ENCODE measurements at regions not wholly inside any gene's neighbourhood (a gene's known extent, or its start where the extent isn't known, plus 50 kb on each side); places are given as distances from the start of the nearest gene placed in this dataset.

DNA sequence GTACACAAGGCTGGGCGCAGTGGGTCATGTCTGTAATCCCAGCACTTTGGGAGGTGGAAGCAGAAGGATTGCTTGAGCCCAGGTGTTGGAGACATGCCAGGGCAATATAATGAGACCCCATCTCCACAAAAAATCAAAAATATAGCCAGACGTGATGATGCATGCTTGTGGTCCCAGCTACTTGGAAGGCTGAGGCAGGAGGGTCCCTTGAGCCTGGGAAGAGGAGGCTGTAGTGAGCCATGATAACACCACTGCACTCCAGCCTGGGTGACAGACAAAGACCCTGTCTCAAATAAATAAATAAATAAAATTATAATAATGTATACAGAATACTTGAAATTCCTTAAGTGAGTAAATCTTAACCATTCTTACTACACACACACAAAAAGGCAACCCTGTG lies 127.7 kb downstream of the SPRY2 start:
- TF ChIP-seq EP300 (IDR thresholded peaks at IDR 0.05) (no peak), POLR2A (IDR thresholded peaks at IDR 0.05) (no peak)
- Histone ChIP-seq H3K9me3 (no peaks in the 10 kb centered on the region), H3K4me3 (no peak overlapping the region), H3K27ac (no peak overlapping the region), H3K36me3 (no peaks in the 10 kb centered on the region), H3K4me1 (ENCODE audit: insufficient read depth) (no peaks in the 10 kb centered on the region), H3K27me3 (no peaks in the 10 kb centered on the region)
- intact Hi-C loops (cut with DNase I), result no loop called here
- 87 to 95% (median 93%) methylated on average over 2 of the region's 2 CpGs for WGBS, 3 donors
- no peak for DNase-seq

- H3K4me3 ChIP-seq, result no peak overlapping the region
- H3K4me1 ChIP-seq (ENCODE audit: insufficient read depth), result no peaks in the 10 kb centered on the region
- no peak for DNase-seq
- TF ChIP-seq POLR2A (IDR thresholded peaks at IDR 0.05), result no peak
- H3K27me3 ChIP-seq, result no peaks in the 10 kb centered on the region
- WGBS, 3 donors, result 94 to 96% (median 94%) methylated on average over 2 of the region's 2 CpGs
- intact Hi-C loops (cut with DNase I), result no loop called here
- no peak overlapping the region for H3K27ac ChIP-seq
- H3K36me3 ChIP-seq, result no peaks in the 10 kb centered on the region
- H3K9me3 ChIP-seq, result no peaks in the 10 kb centered on the region
Observed at GRCh38 chr13:80211566-80211965, 129.4 kb downstream of the SPRY2 start.

DNA sequence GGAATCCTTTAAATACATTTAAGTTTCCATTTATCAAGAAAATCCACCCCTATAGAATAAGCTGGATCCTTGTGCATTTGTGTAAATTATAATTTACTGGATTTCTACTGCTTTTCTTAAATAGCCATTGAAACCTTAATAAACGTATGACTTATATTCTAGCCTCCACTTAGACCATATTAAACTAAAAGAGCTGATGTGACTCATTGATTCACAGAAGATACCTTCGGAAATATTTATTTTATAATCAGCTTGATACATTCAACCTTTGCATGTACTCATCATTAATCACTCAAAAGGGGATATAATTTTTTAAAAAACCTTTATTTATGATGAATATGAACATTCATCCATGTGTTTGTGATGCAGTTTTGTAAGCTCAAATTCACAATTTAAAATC lies 136.3 kb downstream of the SPRY2 start:
- no peak overlapping the region for H3K27ac ChIP-seq
- no peaks in the 10 kb centered on the region for H3K4me1 ChIP-seq (ENCODE audit: insufficient read depth)
- no peaks in the 10 kb centered on the region for H3K27me3 ChIP-seq
- no peaks in the 10 kb centered on the region for H3K36me3 ChIP-seq
- no peak overlapping the region for H3K4me3 ChIP-seq
- intact Hi-C loops (cut with DNase I), result no loop called here
- TF ChIP-seq POLR2A (IDR thresholded peaks at IDR 0.05) (no peak), EP300 (IDR thresholded peaks at IDR 0.05) (no peak)
- TF ChIP-seq, protein P1, sequence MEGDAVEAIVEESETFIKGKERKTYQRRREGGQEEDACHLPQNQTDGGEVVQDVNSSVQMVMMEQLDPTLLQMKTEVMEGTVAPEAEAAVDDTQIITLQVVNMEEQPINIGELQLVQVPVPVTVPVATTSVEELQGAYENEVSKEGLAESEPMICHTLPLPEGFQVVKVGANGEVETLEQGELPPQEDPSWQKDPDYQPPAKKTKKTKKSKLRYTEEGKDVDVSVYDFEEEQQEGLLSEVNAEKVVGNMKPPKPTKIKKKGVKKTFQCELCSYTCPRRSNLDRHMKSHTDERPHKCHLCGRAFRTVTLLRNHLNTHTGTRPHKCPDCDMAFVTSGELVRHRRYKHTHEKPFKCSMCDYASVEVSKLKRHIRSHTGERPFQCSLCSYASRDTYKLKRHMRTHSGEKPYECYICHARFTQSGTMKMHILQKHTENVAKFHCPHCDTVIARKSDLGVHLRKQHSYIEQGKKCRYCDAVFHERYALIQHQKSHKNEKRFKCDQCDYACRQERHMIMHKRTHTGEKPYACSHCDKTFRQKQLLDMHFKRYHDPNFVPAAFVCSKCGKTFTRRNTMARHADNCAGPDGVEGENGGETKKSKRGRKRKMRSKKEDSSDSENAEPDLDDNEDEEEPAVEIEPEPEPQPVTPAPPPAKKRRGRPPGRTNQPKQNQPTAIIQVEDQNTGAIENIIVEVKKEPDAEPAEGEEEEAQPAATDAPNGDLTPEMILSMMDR (IDR thresholded peaks at IDR 0.05), result no peak
- WGBS, 3 donors, result 84 to 89% (median 86%) methylated on average over 2 of the region's 2 CpGs
- H3K9me3 ChIP-seq, result no peaks in the 10 kb centered on the region
- DNase-seq, result no peak

GRCh38 chr13:80203496-80203895 lies 137.4 kb downstream of the SPRY2 start:
- Histone ChIP-seq H3K9me3 (no peaks in the 10 kb centered on the region), H3K27me3 (no peaks in the 10 kb centered on the region), H3K4me1 (ENCODE audit: insufficient read depth) (no peaks in the 10 kb centered on the region), H3K36me3 (no peaks in the 10 kb centered on the region), H3K4me3 (no peak overlapping the region), H3K27ac (no peak overlapping the region)
- DNase-seq, result no peak
- TF ChIP-seq EP300 (IDR thresholded peaks at IDR 0.05) (no peak), POLR2A (IDR thresholded peaks at IDR 0.05) (no peak)
- TF ChIP-seq, protein P1 (IDR thresholded peaks at IDR 0.05), result no peak
- intact Hi-C loops (cut with DNase I), result no loop called here
- 78 to 83% (median 80%) methylated on average over 3 of the region's 3 CpGs for WGBS, 3 donors

DNA sequence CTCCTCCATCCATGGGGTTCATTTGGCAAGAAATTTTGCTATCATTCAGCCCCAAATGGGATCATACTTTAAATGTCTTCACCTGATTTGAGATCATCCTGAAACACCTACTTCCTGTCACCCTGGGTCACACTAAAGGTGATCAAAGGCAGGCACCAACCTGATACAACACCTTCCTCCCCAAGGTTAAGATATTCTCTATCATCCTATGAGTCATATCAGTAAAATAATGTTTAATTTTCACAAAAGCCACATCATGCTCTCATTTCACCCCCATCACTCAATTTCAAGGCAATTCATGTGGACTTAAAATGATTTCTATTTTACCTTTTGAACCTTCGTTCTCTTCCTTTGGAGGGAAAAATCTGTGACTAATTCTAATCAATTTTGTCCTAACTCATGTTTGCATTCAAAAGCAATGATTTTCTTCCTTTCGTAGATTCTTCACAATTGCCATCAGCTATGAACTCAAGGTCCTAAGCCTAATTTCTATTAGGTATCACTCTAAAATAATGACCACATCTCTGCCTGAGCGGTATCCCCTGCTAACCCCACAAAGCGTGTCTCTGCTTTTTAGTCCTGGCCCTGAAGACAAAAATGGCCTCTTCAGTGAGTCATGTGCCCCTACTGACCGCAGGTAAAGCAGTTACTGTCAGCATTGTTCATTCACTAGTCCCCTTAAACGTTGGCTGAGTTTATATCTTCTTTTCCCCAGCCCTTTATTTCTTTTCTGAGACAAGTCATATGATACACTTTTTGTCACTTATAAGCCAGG lies 139.0 kb downstream of the SPRY2 start:
- TF ChIP-seq EP300 (IDR thresholded peaks at IDR 0.05) (no peak), POLR2A (IDR thresholded peaks at IDR 0.05) (no peak)
- TF ChIP-seq, protein P1 (IDR thresholded peaks at IDR 0.05), result no peak
- intact Hi-C loops (cut with DNase I), result no loop called here
- Histone ChIP-seq H3K27ac (no peak overlapping the region), H3K36me3 (no peaks in the 10 kb centered on the region), H3K27me3 (no peaks in the 10 kb centered on the region), H3K9me3 (no peaks in the 10 kb centered on the region), H3K4me1 (ENCODE audit: insufficient read depth) (no peaks in the 10 kb centered on the region), H3K4me3 (no peak overlapping the region)
- DNase-seq, result no peak
- 89 to 92% (median 89%) methylated on average over 6 of the region's 6 CpGs for WGBS, 3 donors

All from ovary (tissue), 7 donors.